GM12874 (cell line): ENCODE measurements at regions not wholly inside any gene's neighbourhood (a gene's known extent, or its start where the extent isn't known, plus 50 kb on each side); places are given as distances from the start of the nearest gene placed in this dataset.

Experiments used
- CTCF ChIP-seq: IDR thresholded peaks from 2 replicates; pipeline ENCODE4 v1.5.1; 2011; ENCODE audit warnings: low read depth, mild to moderate bottlenecking, control low read depth, low read length, moderate library complexity; ENCODE audit not compliant: insufficient read depth

GRCh38 chr19:30144242-30144758 lies 202.3 kb downstream of the URI1 start:
- TF ChIP-seq CTCF, result no peak

GRCh38 chr19:30144802-30145201 lies 202.8 kb downstream of the URI1 start:
- TF ChIP-seq CTCF, result no peak

DNA sequence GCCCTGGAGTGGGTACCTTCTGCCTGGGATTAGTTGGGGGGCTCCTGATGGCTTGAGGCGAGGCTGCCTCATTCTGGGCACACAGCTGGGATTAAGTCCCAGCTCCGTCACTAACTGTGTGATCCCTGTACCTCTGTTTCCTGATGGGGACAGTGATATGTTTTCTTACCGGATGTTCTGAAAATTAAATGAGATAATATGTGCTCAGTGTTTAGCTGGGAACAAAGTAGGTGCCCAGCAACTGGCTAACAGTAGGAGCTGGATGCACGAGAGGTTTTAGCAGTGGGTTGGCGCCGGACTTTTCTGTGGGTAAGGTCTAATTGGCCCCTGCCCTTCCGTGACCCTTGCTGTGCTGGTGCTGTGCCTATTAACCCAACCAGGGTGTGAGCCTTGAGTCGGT lies 203.4 kb downstream of the URI1 start:
- no peak for TF ChIP-seq CTCF

- no peak for TF ChIP-seq CTCF
Observed at GRCh38 chr19:30146346-30146745, 204.3 kb downstream of the URI1 start.

- no peak for TF ChIP-seq CTCF
Observed at GRCh38 chr19:30148039-30148790, 206.2 kb downstream of the URI1 start.

- TF ChIP-seq CTCF, result no peak
Observed at GRCh38 chr19:30148803-30149202, 206.8 kb downstream of the URI1 start.

DNA sequence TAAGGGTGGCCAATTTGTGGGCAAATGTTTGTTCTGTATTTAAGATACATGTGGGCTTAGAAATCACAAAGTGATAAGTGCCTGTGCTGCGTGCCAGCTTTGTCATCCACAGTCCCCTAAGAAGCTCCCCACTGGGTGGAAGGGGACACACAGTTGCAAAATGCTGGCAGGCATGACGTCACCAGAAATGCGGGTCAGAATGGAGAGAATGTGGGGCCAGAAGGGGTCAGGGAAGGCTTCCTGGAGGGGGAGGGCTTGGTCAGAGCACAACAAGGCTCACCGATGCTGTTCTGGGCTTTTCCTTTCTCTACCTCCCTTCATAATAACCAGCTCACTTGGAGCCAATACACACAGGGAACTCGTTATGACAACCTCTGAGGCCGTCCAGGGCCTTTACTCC lies 207.3 kb downstream of the URI1 start:
- no peak for TF ChIP-seq CTCF
